Heart right ventricle (tissue), 16 donors: ENCODE measurements at regions not wholly inside any gene's neighbourhood (a gene's known extent, or its start where the extent isn't known, plus 50 kb on each side); places are given as distances from the start of the nearest gene placed in this dataset.

ENCODE experiments used
- ATAC-seq, 8 donors: fragments of 200-7000 bp; cut with Tn5 transposase; one replicate each; pipeline ENCODE4 v1.9.1; 2020; ENCODE audit warnings: mild to moderate bottlenecking in 8 of 8, moderate library complexity in 8 of 8, moderate number of reproducible peaks in 1 of 8
- DNase-seq, 2 donors: peaks; one replicate each; pipeline ENCODE4 v3.0.0-alpha.2; 2020
- H3K27ac ChIP-seq, 10 donors: fragments of 200-600 bp; sonication (generic) in 2 of 10; one replicate each; pipeline versions ENCODE4 v1.5.0 to v1.8.0; 2020 to 2022; ENCODE audit warnings: mild to moderate bottlenecking in 3 of 10
- H3K27me3 ChIP-seq, 7 donors: fragments of 200-600 bp; one replicate each; pipeline ENCODE4 v1.8.0; 2021 to 2022; ENCODE audit warnings: mild to moderate bottlenecking in 2 of 7
- H3K36me3 ChIP-seq, 9 donors: fragments of 200-600 bp; sonication (generic) in 1 of 9; one replicate each; pipeline versions ENCODE4 v1.5.0 to v1.8.0; 2020 to 2022; ENCODE audit warnings: mild to moderate bottlenecking in 2 of 9
- H3K4me1 ChIP-seq, 9 donors: fragments of 200-600 bp; sonication (generic) in 1 of 9; one replicate each; pipeline versions ENCODE4 v1.5.0 to v1.8.0; 2020 to 2022; ENCODE audit warnings: mild to moderate bottlenecking in 4 of 9
- H3K4me3 ChIP-seq, 10 donors: fragments of 200-600 bp; sonication (generic) in 2 of 10; one replicate each; pipeline versions ENCODE4 v1.5.0 to v1.8.0; 2020 to 2022; ENCODE audit warnings: mild to moderate bottlenecking in 7 of 10, moderate library complexity in 2 of 10
- H3K9me3 ChIP-seq, 11 donors: fragments of 200-600 bp in 10 of 11; sonication (generic) in 2 of 11; one replicate each; pipeline versions ENCODE4 v1.5.0 to v1.8.0; 2013 to 2022; ENCODE audit warnings: mild to moderate bottlenecking in 2 of 11, control low read depth in 1 of 11, moderate library complexity in 1 of 11
- WGBS, 2 donors: extraction: QIAGEN DNeasy Blood & Tissue Kit; methylation state at CpG; one replicate each; pipeline ENCODE4 v1.1.7; 2013; ENCODE audit warnings: inconsistent platforms in 1 of 2; 5-methylcytosine and 5-hydroxymethylcytosine counted together
- intact Hi-C, 10 donors: fragments of 100-400 bp; cut with DNase I; formaldehyde crosslinking; loops; one replicate each; pipeline versions ENCODE4 v1.11.1 to v1.14.2; 2022
- TF ChIP-seq, protein P1 (sequence below), 9 donors: fragments of 200-600 bp; sonication (generic) in 2 of 9; IDR thresholded peaks; one replicate each; pipeline versions ENCODE4 v1.5.0 to v1.8.0; 2021 to 2022; ENCODE audit warnings: antibody characterized with exemption in 9 of 9, mild to moderate bottlenecking in 5 of 9, moderate library complexity in 1 of 9
- donor health status: Arrhythmogenic right ventricular cardiomyopathy.
- donor health status: ischemic (EF 13 %, LVEDD 7.1; RV severe dilation, severe dysfunction).
- donor health status: healthy with polysubstance abuse.
- donor health status: DM: no; HTN: yes; CAD: no.
- donor health status: DM: no; HTN: no; CAD: no.
- donor health status: ischemic (EF 25% LVEDD 6.9; RV normal size, moderate dysfunction).
- donor health status: ischemic (EF 25% LVEDD 5.7; RV mildly dilated, moderate dysfunction).
- donor health status: healthy.
- donor health status: DM: yes; HTN: yes; CAD: no.
- donor health status: Ischemic cardiomyopathy.
- donor health status: ischemic (EF 35%, LVEDD 5.7; RV mildly dilated, moderate dysfunction).
- donor health status: nonischemic (EF 11% LVEDD 7.7; RV severe dilation, severe dysfunction).
- donor health status: DM: yes; HTN: yes; CAD: no.
- donor health status: PGD.
- donor health status: ischemic (EF 29% LVEDD 5.4; RV normal size, mild dysfunction).
- donor health status: nonischemic (EF 23%, LVEDD 6.1; RV moderate dilation, normal function).

GRCh38 chr1:230515451-230516145, 89.5 kb upstream of the PGBD5 start:
- Histone ChIP-seq H3K4me1 (peaks cover 0 to 19% (median 3%) of the 10 kb centered on the region in 9 donors), H3K27ac (no peak overlapping the region), H3K4me3 (no peak overlapping the region), H3K9me3 (peaks cover 0 to 1% (median 0%) of the 10 kb centered on the region in 11 donors), H3K36me3 (no peaks in the 10 kb centered on the region), H3K27me3 (no peaks in the 10 kb centered on the region)
- no peak for DNase-seq
- intact Hi-C loops = no loop called here
- ATAC-seq = no peak
- 64 to 66% methylated on average over 9 of the region's 9 CpGs for WGBS, 2 donors
- TF ChIP-seq, protein P1, sequence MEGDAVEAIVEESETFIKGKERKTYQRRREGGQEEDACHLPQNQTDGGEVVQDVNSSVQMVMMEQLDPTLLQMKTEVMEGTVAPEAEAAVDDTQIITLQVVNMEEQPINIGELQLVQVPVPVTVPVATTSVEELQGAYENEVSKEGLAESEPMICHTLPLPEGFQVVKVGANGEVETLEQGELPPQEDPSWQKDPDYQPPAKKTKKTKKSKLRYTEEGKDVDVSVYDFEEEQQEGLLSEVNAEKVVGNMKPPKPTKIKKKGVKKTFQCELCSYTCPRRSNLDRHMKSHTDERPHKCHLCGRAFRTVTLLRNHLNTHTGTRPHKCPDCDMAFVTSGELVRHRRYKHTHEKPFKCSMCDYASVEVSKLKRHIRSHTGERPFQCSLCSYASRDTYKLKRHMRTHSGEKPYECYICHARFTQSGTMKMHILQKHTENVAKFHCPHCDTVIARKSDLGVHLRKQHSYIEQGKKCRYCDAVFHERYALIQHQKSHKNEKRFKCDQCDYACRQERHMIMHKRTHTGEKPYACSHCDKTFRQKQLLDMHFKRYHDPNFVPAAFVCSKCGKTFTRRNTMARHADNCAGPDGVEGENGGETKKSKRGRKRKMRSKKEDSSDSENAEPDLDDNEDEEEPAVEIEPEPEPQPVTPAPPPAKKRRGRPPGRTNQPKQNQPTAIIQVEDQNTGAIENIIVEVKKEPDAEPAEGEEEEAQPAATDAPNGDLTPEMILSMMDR (IDR thresholded peaks at IDR 0.05) = no peak

GRCh38 chr1:230510496-230510895, 84.4 kb upstream of the PGBD5 start:
- H3K4me3 ChIP-seq = no peak overlapping the region
- 91 to 98% methylated on average over 1 of the region's 1 CpG for WGBS, 2 donors
- H3K27me3 ChIP-seq = no peaks in the 10 kb centered on the region
- no peaks in the 10 kb centered on the region for H3K36me3 ChIP-seq
- ATAC-seq (no peak), DNase-seq (no peak)
- H3K27ac ChIP-seq = no peak overlapping the region
- H3K9me3 ChIP-seq = peaks cover 0 to 9% (median 0%) of the 10 kb centered on the region in 11 donors
- TF ChIP-seq, protein P1 (IDR thresholded peaks at IDR 0.05) = no peak
- intact Hi-C loops = no loop called here
- peaks cover 0 to 27% (median 3%) of the 10 kb centered on the region in 9 donors for H3K4me1 ChIP-seq

DNA sequence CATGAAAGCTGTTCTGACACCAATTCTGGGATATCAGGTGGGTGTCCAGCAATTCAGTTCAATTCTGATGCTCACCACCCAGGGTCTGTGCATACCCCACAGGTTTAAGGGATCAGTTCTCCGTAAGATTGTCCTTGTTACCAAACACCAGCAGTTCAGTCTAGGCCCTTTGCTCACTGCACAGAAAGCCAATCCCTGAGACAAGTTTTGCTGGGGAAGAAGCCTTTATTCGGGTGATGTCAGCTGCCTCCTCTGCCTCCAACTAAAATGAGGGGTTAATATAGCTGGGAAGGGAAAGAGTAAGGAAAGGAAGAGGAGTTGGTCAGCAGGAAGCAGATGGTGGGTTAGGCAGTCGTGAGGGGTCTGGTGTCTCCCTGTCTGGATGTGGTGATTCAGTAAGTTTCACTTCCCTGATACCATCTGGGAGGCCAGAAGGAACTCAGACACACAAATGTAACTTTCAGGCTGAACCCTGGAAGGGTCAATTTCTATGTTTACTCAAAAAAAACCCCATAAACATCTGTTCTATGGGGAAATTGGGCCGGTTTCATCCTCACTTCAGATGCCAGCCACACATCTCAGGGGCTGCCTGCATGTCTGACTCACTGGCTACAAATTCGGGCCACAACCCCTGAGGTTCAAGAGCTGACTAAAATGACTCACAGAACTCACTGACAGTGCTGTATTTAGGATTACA, 83.3 kb upstream of the PGBD5 start:
- H3K27me3 ChIP-seq = no peaks in the 10 kb centered on the region
- no peaks in the 10 kb centered on the region for H3K36me3 ChIP-seq
- ATAC-seq = peak in 1 of 8 donors; percentile 60
- DNase-seq = no peak
- no peak overlapping the region for H3K4me3 ChIP-seq
- 61 to 78% methylated on average over 5 of the region's 5 CpGs for WGBS, 2 donors
- TF ChIP-seq, protein P1 (IDR thresholded peaks at IDR 0.05) = no peak
- peaks cover 0 to 27% (median 3%) of the 10 kb centered on the region in 9 donors for H3K4me1 ChIP-seq
- intact Hi-C loops = no loop called here
- peak overlapping the region in 1 of 10 donors; percentile 41 for H3K27ac ChIP-seq
- peaks cover 0 to 9% (median 0%) of the 10 kb centered on the region in 11 donors for H3K9me3 ChIP-seq

DNA sequence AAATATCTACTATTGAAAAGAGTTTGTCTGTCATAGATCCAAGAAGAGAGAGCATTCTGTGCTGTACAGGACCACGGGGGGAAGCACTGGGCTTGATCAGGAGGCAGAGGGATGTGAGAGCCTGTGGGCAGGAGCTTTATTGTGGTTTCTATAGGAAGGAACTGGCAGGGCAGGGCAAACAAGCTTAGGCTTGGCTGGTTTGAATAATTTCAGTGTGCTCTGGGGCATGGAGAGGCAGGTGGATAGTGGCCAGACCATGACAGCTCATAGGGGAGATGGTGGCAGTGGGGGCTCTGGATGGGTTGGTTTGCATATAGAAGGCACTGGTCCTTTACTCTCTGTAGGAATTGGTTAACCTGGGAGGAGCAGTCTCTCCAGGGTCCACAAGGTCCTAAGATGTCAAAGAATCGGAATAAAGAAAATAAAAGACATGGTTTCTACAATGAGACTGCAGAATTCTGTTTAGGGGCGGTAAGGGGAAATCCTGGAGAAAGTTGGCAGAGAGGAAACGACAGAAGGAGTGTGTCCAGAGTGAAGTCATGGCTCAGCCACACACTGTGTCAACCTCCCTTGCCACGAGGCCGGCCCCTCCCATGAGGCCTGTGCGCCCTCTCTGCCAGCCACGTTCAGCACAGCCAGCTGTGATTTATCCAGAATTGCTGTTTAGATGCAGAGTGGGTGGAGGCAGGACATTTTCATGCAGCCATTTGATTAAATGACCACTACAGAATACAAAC, 81.7 kb upstream of the PGBD5 start:
- DNase-seq = peak in 1 of 2 donors; percentile 41
- H3K27me3 ChIP-seq = no peaks in the 10 kb centered on the region
- no peak overlapping the region for H3K4me3 ChIP-seq
- H3K36me3 ChIP-seq = no peaks in the 10 kb centered on the region
- H3K27ac ChIP-seq = peak overlapping the region in 1 of 10 donors; percentile 44
- WGBS, 2 donors = 41 to 53% methylated on average over 8 of the region's 8 CpGs
- ATAC-seq = peak in 7 of 8 donors; percentile 61 to 89 (median 81)
- H3K4me1 ChIP-seq = peaks cover 0 to 27% (median 3%) of the 10 kb centered on the region in 9 donors
- TF ChIP-seq, protein P1 (IDR thresholded peaks at IDR 0.05) = no peak
- H3K9me3 ChIP-seq = peaks cover 0 to 9% (median 0%) of the 10 kb centered on the region in 11 donors
- intact Hi-C loops = no loop called here
